ENCODE measurements at regions not wholly inside any gene's neighbourhood (a gene's known extent, or its start where the extent isn't known, plus 50 kb on each side); places are given as distances from the start of the nearest gene placed in this dataset.

DNA sequence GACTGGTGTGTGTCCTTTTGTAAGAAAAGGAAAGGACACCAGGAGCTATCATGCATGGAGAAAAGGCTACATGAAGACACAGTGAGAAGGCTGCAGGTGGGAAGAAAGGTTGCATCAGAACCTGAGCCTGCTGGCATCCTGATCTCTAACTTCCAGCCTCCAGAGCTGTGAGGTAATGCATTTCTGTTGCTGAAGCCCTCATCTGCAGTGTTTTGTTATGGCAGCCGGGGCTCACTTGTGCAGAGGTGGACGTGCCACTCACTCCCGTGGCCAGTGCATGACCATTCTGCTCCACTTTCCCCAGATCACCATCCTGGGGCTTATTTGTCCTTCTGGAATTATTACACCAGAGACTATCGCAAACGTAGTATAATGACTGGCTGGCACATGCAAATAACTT, 155.3 kb downstream of the IRS2 start:
- Histone ChIP-seq H3K4me3 (no peak overlapping the region), H3K9me3 (peaks cover 19% of the 10 kb centered on the region), H3K27ac (no peak overlapping the region), H4K20me1 (no peaks in the 10 kb centered on the region), H3K27me3 (no peaks in the 10 kb centered on the region), H3K4me1 (peaks cover 8% of the 10 kb centered on the region; the same call in 1 of the 2 replicates), H3K9ac (no peak overlapping the region), H3K36me3 (no peaks in the 10 kb centered on the region), H3K4me2 (no peak overlapping the region)
- no peak for TF ChIP-seq Cebpa-rat (IDR thresholded peaks at IDR 0.05)

DNA sequence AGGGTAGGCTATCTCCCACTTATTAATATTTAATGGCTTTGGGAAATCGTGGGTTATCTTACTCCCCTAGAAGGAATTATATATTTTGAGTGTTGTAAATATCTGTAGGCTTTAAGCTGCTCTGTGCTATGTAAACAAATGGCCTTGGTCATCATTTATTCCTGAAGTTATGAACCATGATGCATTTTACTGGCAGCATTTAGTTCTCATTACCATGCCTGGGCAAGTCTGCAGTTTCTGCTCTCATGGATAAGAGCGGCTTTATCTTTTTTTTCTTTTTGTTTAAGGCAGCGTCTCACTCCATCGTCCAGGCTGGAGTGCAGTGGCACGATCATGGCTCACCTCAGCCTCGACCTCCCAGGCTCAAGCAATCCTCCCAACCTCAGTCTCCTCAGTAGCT, 156.1 kb downstream of the IRS2 start:
- H3K9ac ChIP-seq: no peak overlapping the region
- no peaks in the 10 kb centered on the region for H4K20me1 ChIP-seq
- TF ChIP-seq Cebpa-rat (IDR thresholded peaks at IDR 0.05): no peak
- no peak overlapping the region for H3K4me2 ChIP-seq
- H3K4me3 ChIP-seq: no peak overlapping the region
- no peaks in the 10 kb centered on the region for H3K27me3 ChIP-seq
- H3K9me3 ChIP-seq: peaks cover 19% of the 10 kb centered on the region
- H3K27ac ChIP-seq: no peak overlapping the region
- H3K36me3 ChIP-seq: no peaks in the 10 kb centered on the region
- H3K4me1 ChIP-seq: peaks cover 8% of the 10 kb centered on the region; the same call in 1 of the 2 replicates

DNA sequence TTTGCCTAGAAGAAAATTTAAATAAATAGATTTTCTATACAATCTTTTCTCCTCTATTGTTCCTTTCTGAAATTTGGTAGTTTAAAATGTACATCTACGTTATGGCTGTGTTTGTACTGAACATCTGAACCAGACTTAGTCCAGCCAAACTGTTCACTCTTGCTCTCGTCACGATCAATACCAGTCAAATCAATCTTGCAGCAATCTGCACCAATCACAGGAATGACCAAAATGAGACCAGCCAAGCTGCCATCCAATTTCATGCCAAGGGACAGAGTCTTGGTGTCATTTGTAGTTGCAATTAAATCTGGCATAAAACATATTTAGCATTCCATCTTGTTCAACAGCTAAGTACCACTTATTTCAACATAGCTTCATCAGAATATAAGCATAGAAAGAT, 156.6 kb downstream of the IRS2 start:
- Histone ChIP-seq H3K9me3 (peaks cover 14% of the 10 kb centered on the region; the same call in 1 of the 2 replicates), H3K4me3 (no peak overlapping the region), H3K36me3 (no peaks in the 10 kb centered on the region), H3K27me3 (no peaks in the 10 kb centered on the region), H3K4me2 (no peak overlapping the region), H3K27ac (no peak overlapping the region), H3K9ac (no peak overlapping the region), H4K20me1 (no peaks in the 10 kb centered on the region), H3K4me1 (peaks cover 8% of the 10 kb centered on the region; the same call in 1 of the 2 replicates)
- no peak for TF ChIP-seq Cebpa-rat (IDR thresholded peaks at IDR 0.05)

DNA sequence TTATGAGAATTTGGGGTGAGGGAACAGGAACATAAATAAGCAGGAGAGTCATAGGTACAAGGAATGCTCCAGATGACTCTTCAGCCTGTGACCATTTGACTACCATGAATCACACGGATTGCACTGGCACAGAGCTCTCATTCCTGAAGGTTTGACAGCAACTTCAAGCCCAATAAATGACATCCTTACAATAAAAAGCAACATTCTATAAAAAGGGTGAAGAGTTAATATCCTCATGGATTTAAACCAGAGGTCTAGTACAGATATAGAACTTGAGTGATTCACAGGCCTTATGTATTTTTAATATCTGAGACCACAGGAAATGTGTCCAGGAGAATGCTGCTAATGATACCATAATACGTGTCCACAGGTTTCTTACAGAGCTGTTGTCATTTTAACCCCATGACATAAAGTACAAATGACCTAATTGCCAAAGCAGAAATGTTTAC, 158.1 kb downstream of the IRS2 start:
- no peak for TF ChIP-seq Cebpa-rat (IDR thresholded peaks at IDR 0.05)
- no peaks in the 10 kb centered on the region for H3K36me3 ChIP-seq
- no peak overlapping the region for H3K9ac ChIP-seq
- peaks cover 13% of the 10 kb centered on the region; the same call in 1 of the 2 replicates for H3K4me1 ChIP-seq
- H3K27ac ChIP-seq: no peak overlapping the region
- H3K9me3 ChIP-seq: peaks cover 8% of the 10 kb centered on the region; the same call in 1 of the 2 replicates
- no peaks in the 10 kb centered on the region for H3K27me3 ChIP-seq
- no peaks in the 10 kb centered on the region for H4K20me1 ChIP-seq
- no peak overlapping the region for H3K4me2 ChIP-seq
- H3K4me3 ChIP-seq: no peak overlapping the region

DNA sequence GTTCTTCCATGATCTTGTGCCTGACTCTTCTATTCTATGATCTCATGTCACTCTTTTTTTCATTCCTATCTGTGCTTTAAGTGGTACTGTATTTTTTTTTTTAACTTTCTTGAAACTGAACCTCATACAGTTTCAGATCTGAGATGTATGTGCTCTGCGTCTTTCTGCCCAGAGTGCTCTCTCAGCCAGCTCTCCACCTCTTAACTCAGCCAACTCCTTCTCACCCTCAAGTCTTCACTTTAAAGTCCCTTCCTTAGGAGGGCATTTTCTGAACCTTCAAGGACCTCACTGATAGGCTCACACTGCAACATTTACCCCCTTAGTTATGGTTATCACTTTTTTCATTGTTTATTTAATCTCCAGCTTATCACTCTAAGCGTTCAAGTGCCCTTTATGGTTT, 158.7 kb downstream of the IRS2 start:
- Histone ChIP-seq H3K4me3 (no peak overlapping the region), H4K20me1 (no peaks in the 10 kb centered on the region), H3K27ac (no peak overlapping the region), H3K4me2 (no peak overlapping the region), H3K9ac (no peak overlapping the region), H3K36me3 (no peaks in the 10 kb centered on the region), H3K4me1 (peaks cover 13% of the 10 kb centered on the region; the same call in 1 of the 2 replicates), H3K9me3 (peaks cover 7% of the 10 kb centered on the region; the same call in 1 of the 2 replicates), H3K27me3 (no peaks in the 10 kb centered on the region)
- TF ChIP-seq Cebpa-rat (IDR thresholded peaks at IDR 0.05): no peak

DNA sequence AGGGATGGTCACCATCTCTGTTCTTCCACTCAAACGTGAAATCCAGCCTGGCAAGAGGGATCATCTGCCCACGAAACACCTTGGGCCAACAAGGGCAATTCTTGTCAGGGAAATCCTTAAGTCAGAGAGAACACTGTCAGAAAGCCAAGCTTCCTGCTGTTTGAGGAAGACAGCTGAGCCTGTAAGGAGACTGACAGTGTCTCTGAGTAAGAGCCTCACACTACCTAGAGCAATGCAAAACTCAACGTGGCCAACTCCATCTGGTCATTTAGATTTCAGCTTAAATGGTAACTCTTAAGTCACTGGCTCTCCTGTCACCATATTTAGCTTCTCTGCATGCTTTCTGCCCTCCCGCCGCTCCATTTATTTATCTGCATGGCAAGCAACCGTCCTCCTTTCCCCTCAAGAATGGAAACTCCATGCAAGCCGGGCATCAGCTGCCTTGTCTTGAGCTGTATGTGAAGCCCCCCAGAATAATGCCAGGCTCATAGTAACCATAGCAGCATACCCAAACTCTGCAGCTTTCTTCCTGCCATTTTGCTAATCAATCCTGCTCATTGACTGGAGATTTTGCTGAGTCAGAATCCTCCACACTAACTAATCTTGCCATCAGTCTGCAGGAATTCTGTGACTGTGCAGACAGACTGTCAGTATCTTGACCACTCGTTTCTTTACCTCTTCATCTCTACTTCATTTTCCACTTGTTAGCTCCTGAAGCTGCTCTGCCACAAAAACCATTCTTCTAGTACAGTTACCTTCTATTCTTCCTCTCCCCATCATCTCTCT, 159.8 kb downstream of the IRS2 start:
- Histone ChIP-seq H4K20me1 (no peaks in the 10 kb centered on the region), H3K36me3 (no peaks in the 10 kb centered on the region), H3K27ac (no peak overlapping the region), H3K9ac (no peak overlapping the region), H3K4me1 (peaks cover 13% of the 10 kb centered on the region; the same call in 1 of the 2 replicates), H3K4me3 (no peak overlapping the region), H3K9me3 (no peaks in the 10 kb centered on the region), H3K4me2 (no peak overlapping the region), H3K27me3 (no peaks in the 10 kb centered on the region)
- TF ChIP-seq Cebpa-rat (IDR thresholded peaks at IDR 0.05): no peak

DNA sequence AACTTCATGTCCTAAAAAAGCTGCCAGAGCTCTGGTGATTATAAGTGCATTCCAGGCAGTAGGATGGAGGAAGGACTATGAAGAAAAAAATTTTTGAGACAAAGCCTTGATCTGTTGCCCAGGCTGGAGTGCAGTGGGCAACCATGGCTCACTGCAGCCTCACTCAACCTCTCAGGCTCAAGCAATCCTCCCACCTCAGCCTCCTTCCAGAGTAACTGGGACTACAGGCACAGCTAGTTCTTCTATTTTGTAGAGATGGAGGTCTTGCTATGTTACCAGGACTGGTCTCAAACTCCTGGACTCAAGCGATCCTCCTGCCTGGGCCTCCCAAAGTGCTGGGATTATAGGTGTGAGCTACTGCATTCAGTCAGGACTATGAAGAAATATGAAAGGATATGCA, 161.2 kb downstream of the IRS2 start:
- Histone ChIP-seq H3K27me3 (no peaks in the 10 kb centered on the region), H3K9ac (no peak overlapping the region)

DNA sequence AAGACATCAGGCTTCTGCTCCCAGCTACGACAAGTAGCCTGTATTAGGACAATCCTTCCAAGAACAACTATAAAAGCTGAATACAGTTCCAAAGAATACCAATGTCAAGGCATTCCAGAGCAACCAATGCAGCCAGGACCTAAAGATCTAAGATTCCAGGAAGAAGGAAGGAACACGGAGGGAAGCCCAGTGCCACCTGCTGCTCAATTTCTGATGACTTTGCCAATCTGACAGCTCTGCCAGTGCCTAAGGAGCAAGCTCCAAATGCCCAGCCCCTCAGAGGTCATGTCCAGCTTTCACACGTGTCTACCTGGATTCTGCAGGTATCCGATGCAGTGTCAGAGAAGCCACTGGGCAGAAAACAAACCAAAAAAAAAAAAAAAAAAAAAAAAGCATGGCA, 164.4 kb downstream of the IRS2 start:
- no peaks in the 10 kb centered on the region for H3K36me3 ChIP-seq
- TF ChIP-seq Cebpa-rat (IDR thresholded peaks at IDR 0.05): no peak
- no peaks in the 10 kb centered on the region for H4K20me1 ChIP-seq
- peaks cover 17% of the 10 kb centered on the region for H3K9me3 ChIP-seq
- no peak overlapping the region for H3K4me2 ChIP-seq
- H3K4me1 ChIP-seq: peaks cover 5% of the 10 kb centered on the region; the same call in 1 of the 2 replicates
- H3K4me3 ChIP-seq: no peak overlapping the region
- H3K27me3 ChIP-seq: no peaks in the 10 kb centered on the region
- no peak overlapping the region for H3K9ac ChIP-seq
- H3K27ac ChIP-seq: no peak overlapping the region

More for the DNA sequence above, 161.2 kb downstream of the IRS2 start:
- H4K20me1 ChIP-seq: no peaks in the 10 kb centered on the region
- peaks cover 4% of the 10 kb centered on the region; the same call in 1 of the 2 replicates for H3K9me3 ChIP-seq
- no peak overlapping the region for H3K27ac ChIP-seq
- no peaks in the 10 kb centered on the region for H3K36me3 ChIP-seq
- H3K4me2 ChIP-seq: no peak overlapping the region
- H3K4me1 ChIP-seq: peaks cover 13% of the 10 kb centered on the region; the same call in 1 of the 2 replicates
- no peak for TF ChIP-seq Cebpa-rat (IDR thresholded peaks at IDR 0.05)
- H3K4me3 ChIP-seq: no peak overlapping the region

DNA sequence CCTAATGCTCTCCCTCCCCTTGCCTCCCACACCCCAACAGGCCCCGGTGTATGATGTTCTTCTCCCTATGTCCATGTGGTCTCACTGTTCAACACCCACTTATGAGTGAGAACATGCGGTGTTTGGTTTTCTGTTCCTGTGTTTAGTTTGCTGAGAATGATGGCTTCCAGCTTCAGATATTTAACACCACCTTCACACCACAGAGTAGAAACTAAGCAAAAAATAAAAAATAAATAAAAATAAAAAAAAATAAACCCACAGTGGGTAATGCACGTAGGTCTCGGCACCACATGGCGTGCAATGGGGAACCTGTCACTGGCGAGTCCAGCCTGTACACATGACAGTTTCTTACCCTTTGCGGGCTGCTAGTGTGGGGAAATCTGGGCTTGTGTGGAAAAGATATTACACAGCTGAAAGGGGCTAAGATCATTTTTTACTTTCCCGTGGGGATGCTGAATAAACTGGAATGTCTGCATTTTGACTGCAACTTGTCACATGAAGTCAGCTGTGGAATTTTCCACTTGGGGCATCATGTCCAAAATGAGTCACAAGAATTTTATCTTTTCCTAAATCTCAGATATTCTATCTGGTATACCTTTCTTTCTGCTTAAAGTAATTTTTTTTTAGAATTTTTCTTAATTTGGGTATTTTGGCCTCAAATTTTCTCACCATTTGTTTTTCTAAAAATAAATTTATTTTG, 170.5 kb downstream of the IRS2 start:
- TF ChIP-seq Cebpa-rat (IDR thresholded peaks at IDR 0.05): no peak
- Histone ChIP-seq H3K4me2 (no peak overlapping the region), H3K36me3 (no peaks in the 10 kb centered on the region), H4K20me1 (no peaks in the 10 kb centered on the region), H3K9me3 (peaks cover 17% of the 10 kb centered on the region), H3K9ac (no peak overlapping the region), H3K4me1 (no peaks in the 10 kb centered on the region), H3K4me3 (no peak overlapping the region), H3K27me3 (no peaks in the 10 kb centered on the region), H3K27ac (no peak overlapping the region)

Data from BLaER1 (cell line).